GM23248 (cell line): ENCODE measurements at regions not wholly inside any gene's neighbourhood (a gene's known extent, or its start where the extent isn't known, plus 50 kb on each side); places are given as distances from the start of the nearest gene placed in this dataset.

Experiments used
- DNase-seq: peaks from one replicate; pipeline ENCODE4 v3.0.0-alpha.2; 2015
- H2AFZ ChIP-seq: fragments of 200-600 bp; sonication (generic); 2 replicates; pipeline ENCODE4 v1.6.1; 2016; ENCODE audit warnings: antibody characterized with exemption
- H3F3A ChIP-seq: fragments of 200-600 bp; sonication (generic); 2 replicates; pipeline ENCODE4 v1.6.1; 2016; ENCODE audit warnings: mild to moderate bottlenecking, antibody characterized with exemption, mixed run types; ENCODE audit not compliant: insufficient read depth
- H3K27ac ChIP-seq: fragments of 200-600 bp; sonication (generic); 2 replicates; pipeline ENCODE4 v1.5.1; 2016; ENCODE audit warnings: mild to moderate bottlenecking
- H3K27me3 ChIP-seq: fragments of 200-600 bp; sonication (generic); replicated peaks from 2 replicates; pipeline ENCODE4 v1.6.1; 2016; ENCODE audit warnings: mild to moderate bottlenecking; ENCODE audit not compliant: insufficient read depth
- H3K36me3 ChIP-seq: fragments of 200-600 bp; sonication (generic); 2 replicates; pipeline ENCODE4 v1.6.1; 2016; ENCODE audit warnings: low read depth, mild to moderate bottlenecking
- H3K4me1 ChIP-seq: fragments of 200-600 bp; sonication (generic); 2 replicates; pipeline ENCODE4 v1.6.1; 2016; ENCODE audit warnings: mild to moderate bottlenecking; ENCODE audit not compliant: insufficient read depth
- H3K4me2 ChIP-seq: fragments of 200-600 bp; sonication (generic); one replicate; pipeline ENCODE4 v1.6.1; 2016; ENCODE audit warnings: mild to moderate bottlenecking; ENCODE audit not compliant: unreplicated experiment
- H3K4me3 ChIP-seq: fragments of 200-600 bp; sonication (generic); 2 replicates; pipeline ENCODE4 v1.5.1; 2016; ENCODE audit warnings: mild to moderate bottlenecking
- H3K79me2 ChIP-seq: fragments of 200-600 bp; sonication (generic); 2 replicates; pipeline ENCODE4 v1.6.1; 2016; ENCODE audit warnings: mild to moderate bottlenecking; ENCODE audit not compliant: insufficient read depth
- H3K9ac ChIP-seq: fragments of 200-600 bp; sonication (generic); 2 replicates; pipeline ENCODE4 v1.6.1; 2016; ENCODE audit warnings: mild to moderate bottlenecking
- H3K9me2 ChIP-seq: fragments of 200-600 bp; sonication (generic); 2 replicates; pipeline ENCODE4 v1.6.1; 2016; ENCODE audit warnings: mixed run types, mild to moderate bottlenecking, moderate library complexity; ENCODE audit not compliant: insufficient read depth
- H3K9me3 ChIP-seq: fragments of 200-600 bp; sonication (generic); one replicate; pipeline ENCODE4 v1.6.1; 2017; ENCODE audit warnings: low read depth
- H4K20me1 ChIP-seq: fragments of 200-600 bp; sonication (generic); 2 replicates; pipeline ENCODE4 v1.6.0; 2016; ENCODE audit not compliant: insufficient read depth
- EZH2 ChIP-seq: fragments of 200-600 bp; sonication (generic); IDR thresholded peaks from 2 replicates; pipeline ENCODE4 v1.6.1; 2018; ENCODE audit warnings: antibody characterized with exemption, mild to moderate bottlenecking; ENCODE audit not compliant: insufficient read depth, poor library complexity, severe bottlenecking
- EZH2phosphoT487 ChIP-seq: fragments of 200-600 bp; sonication (generic); IDR thresholded peaks from 2 replicates; pipeline ENCODE4 v1.6.1; 2018; ENCODE audit warnings: antibody characterized with exemption, moderate library complexity, mild to moderate bottlenecking, low read depth; ENCODE audit not compliant: insufficient read depth
- WGBS, 2 experiments: methylation state at CpG; one replicate each; pipeline ENCODE4 v1.1.6; 2015 to 2017; ENCODE audit warnings: low lambda C conversion rate in 2 of 2, low coverage in 1 of 2; ENCODE audit errors: missing lambda C conversion rate in 2 of 2; 5-methylcytosine and 5-hydroxymethylcytosine counted together
- in situ Hi-C: fragments of 300-500 bp; cut with MboI; formaldehyde crosslinking; loops from 2 replicates; pipeline ENCODE4 v1.15.0; 2020

GRCh38 chr4:100933628-100934027, 413.7 kb downstream of the PPP3CA start:
- in situ Hi-C loops = no loop called here
- TF ChIP-seq EZH2 (no peak), EZH2phosphoT487 (no peak)
- peak overlapping the region; percentile 76 for H2AFZ ChIP-seq
- H3K27ac ChIP-seq = no peak overlapping the region
- H3F3A ChIP-seq = no peaks in the 10 kb centered on the region
- peak; percentile 82 for DNase-seq
- peak overlapping the region; percentile 53 for H3K4me3 ChIP-seq
- H4K20me1 ChIP-seq = no peaks in the 10 kb centered on the region
- H3K9ac ChIP-seq = 0 out of 2 replicates have a peak overlapping the region, but pooled peaks have one; percentile 8
- no peaks in the 10 kb centered on the region for H3K36me3 ChIP-seq
- no peaks in the 10 kb centered on the region for H3K79me2 ChIP-seq
- peaks cover 14% of the 10 kb centered on the region for H3K4me1 ChIP-seq
- no peaks in the 10 kb centered on the region for H3K9me2 ChIP-seq
- whole genome bisulfite sequencing, 2 experiments = 10 to 16% methylated on average over 4 of the region's 4 CpGs
- no peaks in the 10 kb centered on the region for H3K27me3 ChIP-seq
- peak overlapping the region; percentile 67 for H3K4me2 ChIP-seq
- no peaks in the 10 kb centered on the region for H3K9me3 ChIP-seq

- Histone ChIP-seq H3K27ac (no peak overlapping the region), H3K4me3 (no peak overlapping the region), H3K9me2 (no peaks in the 10 kb centered on the region), H3K27me3 (no peaks in the 10 kb centered on the region), H3K9ac (no peak overlapping the region), H3F3A (no peaks in the 10 kb centered on the region), H2AFZ (no peak overlapping the region), H4K20me1 (no peaks in the 10 kb centered on the region), H3K4me1 (peaks cover 14% of the 10 kb centered on the region), H3K4me2 (no peak overlapping the region), H3K79me2 (no peaks in the 10 kb centered on the region), H3K9me3 (no peaks in the 10 kb centered on the region), H3K36me3 (no peaks in the 10 kb centered on the region)
- DNase-seq = no peak
- TF ChIP-seq EZH2phosphoT487 = no peak
- TF ChIP-seq EZH2 = no peak
- WGBS, 2 experiments = 78 to 79% methylated on average over 1 of the region's 1 CpG
- in situ Hi-C loops = no loop called here
Observed at GRCh38 chr4:100929758-100930157, 411.9 kb upstream of the EMCN start.

DNA sequence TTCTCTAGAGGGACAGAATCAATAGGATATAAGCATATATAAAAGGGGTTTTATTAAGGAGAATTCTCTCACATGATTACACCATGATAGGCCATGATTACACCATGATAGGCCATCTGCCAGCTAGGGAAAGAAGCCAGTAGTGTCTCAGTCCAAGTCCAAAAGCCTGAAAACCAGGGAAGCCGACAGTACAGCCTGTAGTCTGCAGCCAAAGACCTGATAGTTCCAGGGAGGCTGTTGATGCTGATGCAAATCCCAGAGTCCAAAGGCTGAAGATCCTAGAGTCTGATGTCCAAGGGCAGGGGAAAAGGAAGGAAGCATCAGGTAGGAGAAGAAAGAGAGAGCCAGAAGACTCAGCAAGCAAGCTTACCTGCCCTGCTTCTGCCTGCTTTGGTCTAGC, 411.3 kb upstream of the EMCN start:
- TF ChIP-seq EZH2 = no peak
- Histone ChIP-seq H3K9ac (no peak overlapping the region), H4K20me1 (no peaks in the 10 kb centered on the region), H2AFZ (no peak overlapping the region), H3K9me2 (no peaks in the 10 kb centered on the region), H3K27me3 (no peaks in the 10 kb centered on the region), H3K4me2 (no peak overlapping the region), H3K36me3 (no peaks in the 10 kb centered on the region), H3F3A (no peaks in the 10 kb centered on the region), H3K4me3 (no peak overlapping the region), H3K4me1 (peaks cover 14% of the 10 kb centered on the region), H3K79me2 (no peaks in the 10 kb centered on the region), H3K27ac (no peak overlapping the region), H3K9me3 (no peaks in the 10 kb centered on the region)
- in situ Hi-C loops = no loop called here
- WGBS, 2 experiments = 53 to 82% methylated on average over 1 of the region's 1 CpG
- DNase-seq = no peak

GRCh38 chr4:100926039-100926717, 408.4 kb upstream of the EMCN start:
- in situ Hi-C loops = no loop called here
- 80 to 85% methylated on average over 2 of the region's 2 CpGs for WGBS, 2 experiments
- Histone ChIP-seq H3K27ac (no peak overlapping the region), H3K4me2 (no peak overlapping the region), H3K79me2 (no peaks in the 10 kb centered on the region), H2AFZ (no peak overlapping the region), H3F3A (no peaks in the 10 kb centered on the region), H3K36me3 (no peaks in the 10 kb centered on the region), H3K4me1 (no peaks in the 10 kb centered on the region), H3K9me3 (no peaks in the 10 kb centered on the region), H3K9ac (no peak overlapping the region), H4K20me1 (no peaks in the 10 kb centered on the region), H3K27me3 (no peaks in the 10 kb centered on the region), H3K4me3 (no peak overlapping the region), H3K9me2 (no peaks in the 10 kb centered on the region)
- no peak for DNase-seq
- no peak for TF ChIP-seq EZH2
- TF ChIP-seq EZH2phosphoT487 = no peak

GRCh38 chr4:100913685-100914084, 395.9 kb upstream of the EMCN start:
- no peaks in the 10 kb centered on the region for H3K9me3 ChIP-seq
- H3K4me1 ChIP-seq = no peaks in the 10 kb centered on the region
- H3K9me2 ChIP-seq = no peaks in the 10 kb centered on the region
- no peak overlapping the region for H3K4me3 ChIP-seq
- no peak for DNase-seq
- H3K36me3 ChIP-seq = no peaks in the 10 kb centered on the region
- no peak overlapping the region for H3K4me2 ChIP-seq
- no peak overlapping the region for H2AFZ ChIP-seq
- H3F3A ChIP-seq = no peaks in the 10 kb centered on the region
- H3K27ac ChIP-seq = no peak overlapping the region
- H4K20me1 ChIP-seq = no peaks in the 10 kb centered on the region
- no peaks in the 10 kb centered on the region for H3K79me2 ChIP-seq
- no peak overlapping the region for H3K9ac ChIP-seq
- in situ Hi-C loops = no loop called here
- 73 to 74% methylated on average over 6 of the region's 6 CpGs for WGBS, 2 experiments
- TF ChIP-seq EZH2phosphoT487 (no peak), EZH2 (no peak)
- H3K27me3 ChIP-seq = no peaks in the 10 kb centered on the region
